Astrocyte (in vitro differentiated cells and primary cell): ENCODE measurements at regions not wholly inside any gene's neighbourhood (a gene's known extent, or its start where the extent isn't known, plus 50 kb on each side); places are given as distances from the start of the nearest gene placed in this dataset.

Experiments
- DNase-seq: peaks from one replicate; pipeline ENCODE4 v3.0.0-alpha.2; 2010; ENCODE audit warnings: low read depth
- FAIRE-seq: peaks from 2 replicates; lab custom pipeline; 2011; peaks lifted over from hg19 to GRCh38; lab: Jason Lieb, UNC
- H2AFZ ChIP-seq: 2 replicates; pipeline ENCODE4 v1.6.0; 2012; ENCODE audit warnings: low read depth, low read length, inconsistent platforms
- H3K27ac ChIP-seq: 2 replicates; pipeline ENCODE4 v1.5.1; 2011; ENCODE audit warnings: low read depth, low read length, inconsistent platforms
- H3K27me3 ChIP-seq: 2 replicates; pipeline ENCODE4 v1.6.0; 2011; ENCODE audit warnings: low read length, inconsistent platforms; ENCODE audit not compliant: insufficient read depth
- H3K36me3 ChIP-seq: 2 replicates; pipeline ENCODE4 v1.5.1; 2011; ENCODE audit warnings: low read length, inconsistent platforms; ENCODE audit not compliant: insufficient read depth
- H3K4me1 ChIP-seq: 2 replicates; pipeline ENCODE4 v1.5.1; 2011; ENCODE audit warnings: low read length, inconsistent platforms; ENCODE audit not compliant: insufficient read depth
- H3K4me2 ChIP-seq: 2 replicates; pipeline ENCODE4 v1.6.0; 2012; ENCODE audit warnings: low read length, inconsistent platforms
- H3K4me3 ChIP-seq: 2 replicates; pipeline ENCODE4 v1.5.1; 2011; ENCODE audit warnings: low read depth, mild to moderate bottlenecking, low read length, inconsistent platforms; ENCODE audit not compliant: insufficient read depth
- H3K79me2 ChIP-seq: 2 replicates; pipeline ENCODE4 v1.6.0; 2012; ENCODE audit warnings: mild to moderate bottlenecking, low read length, inconsistent platforms; ENCODE audit not compliant: insufficient read depth
- H3K9ac ChIP-seq: 2 replicates; pipeline ENCODE4 v1.6.0; 2012; ENCODE audit warnings: mild to moderate bottlenecking, low read length, inconsistent platforms
- H3K9me3 ChIP-seq: 2 replicates; pipeline ENCODE4 v1.5.1; 2012; ENCODE audit warnings: low read depth, mild to moderate bottlenecking, low read length, inconsistent platforms; ENCODE audit not compliant: insufficient read depth
- H4K20me1 ChIP-seq: 2 replicates; pipeline ENCODE4 v1.6.0; 2012; ENCODE audit warnings: low read length, inconsistent platforms; ENCODE audit not compliant: insufficient read depth
- H3K27ac Mint-ChIP-seq: one replicate; pipeline ENCODE4 v1.8.0; 2021; ENCODE audit warnings: mild to moderate bottlenecking, mixed read lengths; ENCODE audit not compliant: unreplicated experiment
- H3K27me3 Mint-ChIP-seq: one replicate; pipeline ENCODE4 v1.8.0; 2021; ENCODE audit warnings: low read depth, mixed read lengths; ENCODE audit not compliant: unreplicated experiment
- H3K36me3 Mint-ChIP-seq: one replicate; pipeline ENCODE4 v1.8.0; 2021; ENCODE audit warnings: low read depth, mixed read lengths; ENCODE audit not compliant: unreplicated experiment
- H3K4me1 Mint-ChIP-seq: one replicate; pipeline ENCODE4 v1.8.0; 2021; ENCODE audit warnings: low read depth, mixed read lengths; ENCODE audit not compliant: unreplicated experiment
- H3K4me3 Mint-ChIP-seq: one replicate; pipeline ENCODE4 v1.8.0; 2021; ENCODE audit warnings: mild to moderate bottlenecking, moderate library complexity, mixed read lengths; ENCODE audit not compliant: unreplicated experiment
- H3K9me3 Mint-ChIP-seq: one replicate; pipeline ENCODE4 v1.8.0; 2021; ENCODE audit warnings: mild to moderate bottlenecking, mixed read lengths; ENCODE audit not compliant: unreplicated experiment
- CTCF ChIP-seq: IDR thresholded peaks from 2 replicates; pipeline ENCODE4 v1.5.1; 2011; ENCODE audit warnings: low read depth, mild to moderate bottlenecking, inconsistent platforms, low read length, moderate library complexity; ENCODE audit not compliant: insufficient read depth
- EZH2 ChIP-seq: IDR thresholded peaks from 2 replicates; pipeline ENCODE4 v1.6.1; 2012; ENCODE audit warnings: mild to moderate bottlenecking, low read length, inconsistent platforms; ENCODE audit not compliant: insufficient read depth

GRCh38 chr7:12827219-12827821 is 139.9 kb downstream of the ARL4A start:
- H3K79me2 ChIP-seq, result no peaks in the 10 kb centered on the region
- H3K4me2 ChIP-seq, result no peak overlapping the region
- no peaks in the 10 kb centered on the region for H3K27me3 ChIP-seq
- H3K27me3 Mint-ChIP-seq, result no peaks in the 10 kb centered on the region
- no peak overlapping the region for H3K9ac ChIP-seq
- no peak overlapping the region for H3K4me3 Mint-ChIP-seq
- no peak overlapping the region for H3K27ac Mint-ChIP-seq
- TF ChIP-seq EZH2 (no peak), CTCF (no peak)
- no peak overlapping the region for H2AFZ ChIP-seq
- H3K36me3 ChIP-seq, result no peaks in the 10 kb centered on the region
- peaks cover 5% of the 10 kb centered on the region for H3K4me1 Mint-ChIP-seq
- H4K20me1 ChIP-seq, result no peaks in the 10 kb centered on the region
- H3K4me1 ChIP-seq, result peaks cover 3% of the 10 kb centered on the region
- peaks cover 2% of the 10 kb centered on the region for H3K9me3 Mint-ChIP-seq
- peak; percentile 71 for DNase-seq
- no peak for FAIRE-seq
- H3K4me3 ChIP-seq, result no peak overlapping the region
- no peaks in the 10 kb centered on the region for H3K9me3 ChIP-seq
- no peaks in the 10 kb centered on the region for H3K36me3 Mint-ChIP-seq
- H3K27ac ChIP-seq, result peak overlapping the region; percentile 3

GRCh38 chr7:12827920-12828319 is 140.5 kb downstream of the ARL4A start:
- Histone ChIP-seq H3K9me3 (no peaks in the 10 kb centered on the region), H3K9ac (no peak overlapping the region), H3K4me1 (peaks cover 3% of the 10 kb centered on the region), H3K36me3 (no peaks in the 10 kb centered on the region), H3K27ac (peak overlapping the region; percentile 3), H2AFZ (no peak overlapping the region), H4K20me1 (no peaks in the 10 kb centered on the region), H3K27me3 (no peaks in the 10 kb centered on the region), H3K4me2 (no peak overlapping the region), H3K79me2 (no peaks in the 10 kb centered on the region), H3K4me3 (no peak overlapping the region)
- Mint-ChIP-seq H3K27ac (no peak overlapping the region), H3K36me3 (no peaks in the 10 kb centered on the region), H3K9me3 (peaks cover 2% of the 10 kb centered on the region), H3K4me3 (no peak overlapping the region), H3K27me3 (no peaks in the 10 kb centered on the region), H3K4me1 (peaks cover 5% of the 10 kb centered on the region)
- FAIRE-seq (no peak), DNase-seq (peak; percentile 63)
- TF ChIP-seq EZH2, result no peak
- TF ChIP-seq CTCF, result no peak

GRCh38 chr7:12831024-12831423 is 143.6 kb downstream of the ARL4A start:
- H3K4me3 Mint-ChIP-seq, result no peak overlapping the region
- no peak overlapping the region for H3K4me2 ChIP-seq
- no peak overlapping the region for H3K27ac Mint-ChIP-seq
- H2AFZ ChIP-seq, result no peak overlapping the region
- H3K9me3 Mint-ChIP-seq, result peaks cover 2% of the 10 kb centered on the region
- H3K4me1 Mint-ChIP-seq, result peaks cover 5% of the 10 kb centered on the region
- no peak overlapping the region for H3K9ac ChIP-seq
- FAIRE-seq (no peak), DNase-seq (no peak)
- no peaks in the 10 kb centered on the region for H3K79me2 ChIP-seq
- H3K4me1 ChIP-seq, result peaks cover 3% of the 10 kb centered on the region
- H3K27me3 ChIP-seq, result no peaks in the 10 kb centered on the region
- H3K27me3 Mint-ChIP-seq, result no peaks in the 10 kb centered on the region
- H4K20me1 ChIP-seq, result no peaks in the 10 kb centered on the region
- no peaks in the 10 kb centered on the region for H3K36me3 ChIP-seq
- no peak for TF ChIP-seq EZH2
- TF ChIP-seq CTCF, result no peak
- no peak overlapping the region for H3K27ac ChIP-seq
- H3K36me3 Mint-ChIP-seq, result peaks cover 2% of the 10 kb centered on the region
- no peaks in the 10 kb centered on the region for H3K9me3 ChIP-seq
- no peak overlapping the region for H3K4me3 ChIP-seq
